Esophagus mucosa (tissue), 1 donor: ENCODE measurements at regions not wholly inside any gene's neighbourhood (a gene's known extent, or its start where the extent isn't known, plus 50 kb on each side); places are given as distances from the start of the nearest gene placed in this dataset.

ENCODE experiments used
- ATAC-seq: fragments of 200-7000 bp; cut with Tn5 transposase; one replicate; pipeline ENCODE4 v1.9.1; 2020
- donor health status: DM: yes; HTN: yes; CAD: no.

DNA sequence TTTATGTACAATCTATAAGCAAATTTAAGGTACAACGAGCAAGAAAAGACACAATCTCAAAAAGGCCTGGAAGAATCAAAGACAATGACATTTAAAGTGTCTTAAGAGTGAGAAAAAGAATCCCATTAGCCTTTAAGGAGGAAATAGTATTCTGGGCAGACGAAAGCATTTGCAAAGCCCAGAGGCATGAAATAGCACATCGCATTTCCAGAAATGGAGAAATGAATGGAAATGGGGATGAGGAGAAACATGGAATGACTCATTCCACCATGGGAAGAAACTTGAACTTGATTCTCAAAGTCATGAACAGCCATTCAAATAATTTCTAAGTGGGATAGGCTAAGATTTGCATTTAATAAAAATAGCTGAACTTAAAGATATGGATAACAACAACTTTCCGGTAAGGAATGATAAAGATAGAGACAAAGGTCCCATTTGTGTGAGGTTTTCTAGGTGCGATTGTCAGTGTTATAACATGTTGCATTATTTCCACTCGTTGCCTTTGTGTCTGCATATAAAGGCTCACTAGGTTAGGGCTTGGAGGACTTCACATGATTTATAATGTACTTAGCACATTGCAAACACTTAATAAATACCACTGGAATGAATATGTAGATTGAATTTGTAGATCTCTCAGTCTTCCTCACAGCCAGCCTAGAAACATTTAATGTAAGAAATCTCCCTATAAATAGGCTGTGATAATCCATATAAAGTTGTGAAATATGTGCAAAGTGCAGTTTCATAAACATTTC lies 310.3 kb upstream of the KLF6 start:
- no peak for ATAC-seq

DNA sequence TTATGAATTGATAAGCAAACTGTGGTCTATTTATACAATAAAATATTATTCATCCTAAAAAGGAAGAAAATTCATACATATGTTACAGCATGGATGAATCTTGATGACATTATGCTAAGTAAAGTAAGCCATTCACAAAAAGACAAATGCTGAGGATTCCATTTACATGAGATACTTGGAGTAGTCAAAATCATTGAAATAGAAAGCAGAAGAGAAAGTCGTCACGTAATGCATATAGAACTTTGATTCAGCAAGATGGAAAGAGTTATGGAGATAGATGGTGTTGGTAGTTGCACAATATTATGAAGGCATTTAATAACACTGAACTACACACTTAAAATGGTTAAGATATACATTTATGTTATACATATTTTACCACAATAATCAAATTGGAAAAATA lies 309.7 kb upstream of the KLF6 start:
- no peak for ATAC-seq

- ATAC-seq, result no peak
Measured at GRCh38 chr10:4093438-4093837, 308.4 kb upstream of the KLF6 start.

DNA sequence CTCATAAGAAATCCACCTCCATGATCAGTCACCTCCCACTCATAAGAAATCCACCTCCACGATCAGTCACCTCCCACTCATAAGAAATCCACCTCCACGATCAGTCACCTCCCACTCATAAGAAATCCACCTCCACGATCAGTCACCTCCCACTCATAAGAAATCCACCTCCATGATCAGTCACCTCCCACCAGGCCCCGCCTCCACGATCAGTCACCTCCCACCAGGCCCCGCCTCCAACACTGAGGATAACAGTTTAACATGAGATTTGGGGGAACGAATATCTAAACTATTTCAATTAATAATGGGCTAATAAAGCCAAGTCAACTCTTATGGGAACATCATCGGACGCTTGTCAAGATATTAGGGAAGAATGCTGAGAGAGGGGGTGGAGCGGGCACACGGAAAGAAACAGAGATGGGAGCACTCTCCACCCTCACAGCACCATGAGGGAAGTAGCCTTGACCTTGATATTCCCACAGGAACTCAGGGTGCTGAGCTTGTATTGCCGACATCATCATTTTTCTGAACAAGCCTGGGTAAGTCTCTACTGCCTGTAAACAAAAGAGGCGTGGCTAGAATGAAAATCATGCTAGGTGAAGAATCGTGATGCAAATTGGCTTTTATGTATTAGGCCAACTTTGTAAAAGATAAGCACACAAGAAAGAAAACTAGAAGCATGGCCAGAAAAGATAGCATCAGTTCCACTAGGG lies 303.5 kb upstream of the KLF6 start:
- ATAC-seq, result no peak

DNA sequence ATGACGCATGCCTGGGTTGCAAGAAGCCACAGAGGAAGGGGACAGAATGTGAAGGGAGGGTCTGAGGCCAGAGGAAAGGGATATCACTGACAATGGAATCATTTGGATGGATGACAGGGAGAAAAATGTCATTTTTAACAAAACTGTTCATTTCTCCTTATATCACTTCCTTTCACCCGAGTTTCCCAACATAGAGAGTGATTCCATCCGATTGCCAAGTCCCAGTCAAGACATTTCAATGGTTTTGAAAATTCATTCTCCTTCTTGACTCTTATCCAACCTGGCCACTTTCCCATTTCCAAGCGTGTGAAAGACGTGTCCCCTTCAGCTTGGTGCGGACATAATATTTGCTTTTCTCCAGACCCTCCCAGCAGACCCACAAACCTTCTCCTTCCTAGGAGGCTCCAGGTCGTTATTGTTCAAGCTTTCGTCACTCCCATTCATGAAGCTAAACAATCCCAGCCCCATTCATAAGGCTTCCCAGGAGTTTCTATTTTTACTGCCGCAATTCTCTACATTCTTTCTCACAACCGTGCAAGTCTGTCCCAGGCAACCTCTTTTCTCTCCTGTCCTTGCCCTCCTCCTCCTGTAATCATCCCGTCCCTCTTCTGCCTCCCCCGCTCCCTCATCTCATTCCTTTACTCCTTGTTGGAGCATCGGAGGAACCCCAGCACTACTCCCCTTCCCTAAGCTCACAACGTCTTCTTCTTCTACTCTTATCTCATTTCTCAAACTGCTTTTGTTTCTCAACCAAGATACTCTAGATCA lies 301.3 kb upstream of the KLF6 start:
- no peak for ATAC-seq

- ATAC-seq, result no peak
Measured at GRCh38 chr10:4083509-4084003, 298.5 kb upstream of the KLF6 start.

DNA sequence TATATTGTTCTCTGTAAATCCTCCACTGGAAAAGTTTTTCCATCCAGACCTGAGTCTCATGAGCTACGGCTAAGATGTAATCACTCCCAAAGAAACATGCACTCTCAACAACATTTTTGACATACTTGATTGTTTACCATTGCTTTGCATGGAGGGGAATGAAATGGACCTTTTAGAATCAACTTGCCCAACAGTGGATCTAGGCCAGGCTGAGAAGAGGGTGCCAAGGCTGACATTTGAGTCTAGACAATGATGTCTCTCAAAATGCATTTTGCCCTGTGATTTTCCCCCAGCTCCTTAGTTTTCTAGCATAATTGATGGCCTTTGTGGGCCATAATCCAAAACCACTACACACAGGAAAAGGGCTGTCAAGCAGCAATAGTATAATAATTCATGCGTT lies 297.9 kb upstream of the KLF6 start:
- ATAC-seq, result no peak

DNA sequence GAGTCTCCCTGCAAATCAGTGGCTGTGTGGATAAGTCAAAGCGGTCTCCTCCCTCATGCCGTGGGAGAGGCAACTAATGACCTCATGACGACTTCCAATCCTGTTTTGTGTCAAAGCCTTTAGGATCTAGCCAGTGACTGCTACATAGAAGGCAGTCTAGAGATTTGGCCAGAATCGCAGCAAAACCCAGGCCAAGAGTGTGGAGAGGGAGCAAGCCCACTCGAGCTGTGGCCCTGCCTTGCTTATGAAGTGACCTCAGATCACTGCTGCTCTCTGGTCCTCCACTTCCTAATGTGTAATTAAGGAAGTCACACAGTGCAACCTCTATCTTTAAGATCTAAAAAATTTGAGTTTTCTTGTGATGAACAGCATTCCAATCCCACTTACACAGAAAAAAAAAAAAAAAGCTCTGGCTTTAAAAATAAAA lies 296.7 kb upstream of the KLF6 start:
- ATAC-seq, result no peak

- ATAC-seq, result no peak
Measured at GRCh38 chr10:4080225-4080805, 295.3 kb upstream of the KLF6 start.

- ATAC-seq, result peak; percentile 46
Measured at GRCh38 chr10:4079803-4080202, 294.8 kb upstream of the KLF6 start.

DNA sequence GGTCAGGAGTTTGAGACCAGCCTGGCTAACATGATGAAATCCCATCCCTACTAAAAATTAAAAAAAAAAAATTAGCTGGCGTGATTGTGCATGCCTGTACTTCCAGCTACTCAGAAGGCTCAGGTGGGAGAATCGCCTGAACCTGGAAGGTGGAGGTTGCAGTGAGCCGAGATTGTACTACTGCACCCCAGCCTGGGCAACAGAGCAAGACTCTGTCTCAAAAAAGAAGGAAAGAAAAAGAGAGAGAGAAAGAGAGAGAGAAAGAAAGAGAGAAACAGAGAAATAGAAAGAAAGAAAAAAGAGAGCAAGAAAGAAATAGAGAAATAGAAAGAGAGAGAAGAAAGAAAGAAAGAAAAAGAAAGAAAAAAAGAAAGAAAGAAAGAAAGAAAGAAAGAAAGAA lies 292.8 kb upstream of the KLF6 start:
- ATAC-seq, result no peak

- no peak for ATAC-seq
Measured at GRCh38 chr10:4076983-4077382, 292.0 kb upstream of the KLF6 start.

DNA sequence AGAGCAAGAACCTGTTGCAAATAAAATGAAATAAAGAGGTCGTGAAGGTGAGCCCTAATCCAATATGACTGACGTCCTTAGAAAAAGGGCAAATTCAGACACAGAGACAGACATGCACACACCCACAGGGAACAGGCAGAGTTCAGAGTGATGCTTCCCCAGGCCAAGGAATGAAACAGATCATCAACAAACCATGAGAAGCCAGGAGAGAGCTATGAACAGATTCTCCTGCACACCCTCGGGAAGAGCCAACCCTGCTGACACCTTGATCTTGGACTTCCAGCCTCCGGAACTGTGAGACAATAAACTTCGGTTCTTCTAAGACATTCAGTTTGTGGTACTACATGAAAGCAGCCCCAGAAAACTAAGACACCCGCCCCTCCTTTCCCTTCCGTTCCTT lies 290.4 kb upstream of the KLF6 start:
- ATAC-seq, result no peak

GRCh38 chr10:4074545-4075407 lies 289.8 kb upstream of the KLF6 start:
- ATAC-seq, result peak; percentile 69

DNA sequence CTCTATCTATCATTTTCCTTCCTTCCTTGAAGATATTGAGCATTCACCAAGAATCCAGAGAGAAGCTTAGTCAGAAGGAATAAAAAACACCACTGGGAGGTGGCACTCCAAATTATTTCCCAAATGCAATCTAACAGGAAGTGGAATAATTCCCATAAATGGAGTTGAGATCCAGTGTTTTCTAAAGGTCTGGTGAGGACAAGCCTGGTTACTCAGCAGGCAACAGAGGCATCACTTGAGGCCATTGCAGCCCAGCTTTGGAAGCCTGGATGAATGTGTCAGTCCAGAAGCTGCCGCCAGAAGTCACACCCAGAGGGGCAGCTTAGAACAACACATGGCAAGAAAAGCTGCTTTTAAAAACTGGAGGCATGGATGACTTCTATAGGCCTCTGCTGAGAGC lies 288.9 kb upstream of the KLF6 start:
- ATAC-seq, result peak; percentile 59

DNA sequence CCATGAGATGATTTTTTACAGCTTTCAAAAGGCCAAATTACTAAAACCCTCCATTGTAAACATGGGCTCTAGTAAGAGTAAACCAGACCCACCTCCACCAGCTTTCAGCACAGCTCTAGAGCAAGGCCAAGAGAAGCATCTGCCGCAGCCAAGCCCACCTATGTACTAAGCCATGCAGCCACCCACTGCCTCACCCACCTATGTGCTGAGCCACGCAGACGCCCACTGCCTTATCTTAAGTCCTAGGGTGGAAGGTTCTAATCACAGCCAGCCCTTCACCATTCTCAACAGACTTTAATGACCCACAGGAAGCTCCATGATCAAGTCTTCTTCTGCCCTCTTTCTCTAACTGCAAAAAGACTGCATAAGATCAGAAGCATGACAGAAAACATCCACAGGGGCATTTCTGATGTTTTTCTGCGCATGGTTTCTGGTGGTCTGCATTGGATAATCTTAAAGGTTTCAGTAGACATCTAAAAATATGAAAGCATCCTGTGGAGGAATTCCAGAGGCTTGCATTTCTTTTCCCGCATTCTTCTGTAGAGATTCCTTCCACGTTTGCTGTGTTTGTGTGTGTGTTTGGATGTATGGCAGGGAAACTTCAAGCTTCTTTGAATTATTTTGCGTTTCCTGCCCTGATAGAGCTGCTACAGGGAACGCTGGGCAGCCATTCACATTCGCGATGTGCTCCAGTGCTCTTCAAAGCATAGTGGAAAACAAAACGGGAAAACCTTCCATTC lies 286.1 kb upstream of the KLF6 start:
- no peak for ATAC-seq

GRCh38 chr10:4070184-4070583 lies 285.2 kb upstream of the KLF6 start:
- no peak for ATAC-seq

- ATAC-seq, result peak; percentile 18
Measured at GRCh38 chr10:4069491-4069890, 284.5 kb upstream of the KLF6 start.

- no peak for ATAC-seq
Measured at GRCh38 chr10:4068629-4069028, 283.6 kb upstream of the KLF6 start.

DNA sequence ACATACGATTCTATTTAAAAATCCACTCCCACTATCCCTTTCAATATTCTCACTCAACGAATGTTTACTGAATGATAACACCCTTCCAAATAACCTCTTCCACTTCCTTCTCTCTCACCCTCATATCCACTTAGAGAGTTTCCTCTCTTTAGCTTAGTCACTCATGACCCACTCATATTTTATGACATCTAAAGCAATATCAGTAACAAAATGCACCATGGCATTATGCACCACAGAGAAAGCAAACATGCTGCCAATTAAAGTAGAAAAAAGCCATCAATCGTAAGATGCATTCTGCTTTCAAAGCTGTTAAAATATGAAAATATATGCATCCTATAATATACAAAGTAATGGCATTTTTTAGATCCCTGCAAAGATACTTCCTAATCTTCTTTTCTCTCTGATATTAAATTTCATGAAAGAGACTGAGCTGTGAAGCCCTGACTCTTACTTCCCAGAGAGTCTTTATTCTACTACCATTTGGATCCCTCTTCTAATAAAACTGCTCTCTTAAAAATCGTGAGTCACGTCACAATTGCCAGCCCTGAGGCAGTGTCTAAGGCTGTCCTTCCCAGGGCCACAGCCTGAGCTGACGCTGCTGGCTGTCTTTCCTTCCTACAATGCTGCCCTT lies 283.0 kb upstream of the KLF6 start:
- ATAC-seq, result peak; percentile 29

DNA sequence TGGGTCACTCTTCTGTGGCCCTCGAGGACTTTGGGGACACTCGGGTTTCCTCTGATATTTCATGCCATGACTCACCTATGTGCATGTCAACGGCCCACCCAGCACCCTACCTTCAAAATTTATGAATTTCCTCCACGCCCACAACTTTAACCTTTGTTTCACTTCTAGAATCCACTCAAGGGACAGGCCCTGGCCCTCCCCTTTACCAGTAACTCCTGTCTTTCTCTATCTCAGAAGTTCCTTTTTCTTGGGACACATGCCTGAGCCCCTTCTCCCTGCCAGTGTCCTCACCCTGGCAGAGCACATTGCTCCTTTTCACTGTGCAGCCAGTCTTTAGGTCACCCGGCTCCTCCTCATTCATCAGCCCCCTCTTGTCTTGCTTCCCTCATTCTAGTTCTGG lies 282.5 kb upstream of the KLF6 start:
- ATAC-seq, result peak; percentile 64
